OCI-LY3 (cell line): ENCODE measurements at regions not wholly inside any gene's neighbourhood (a gene's known extent, or its start where the extent isn't known, plus 50 kb on each side); places are given as distances from the start of the nearest gene placed in this dataset.

Experiments
- EZH2phosphoT487 ChIP-seq: fragments of 200-600 bp; shearing (Covaris generic); IDR thresholded peaks from 2 replicates; pipeline ENCODE4 v1.6.1; 2018; ENCODE audit warnings: antibody characterized with exemption, mixed run types, low read depth
- TF ChIP-seq, protein P1 (sequence below): fragments of 200-600, 300-600 bp; sonication (generic); IDR thresholded peaks from 2 replicates; pipeline ENCODE4 v1.5.1; 2014; ENCODE audit warnings: antibody characterized with exemption, low read length, low read depth

DNA sequence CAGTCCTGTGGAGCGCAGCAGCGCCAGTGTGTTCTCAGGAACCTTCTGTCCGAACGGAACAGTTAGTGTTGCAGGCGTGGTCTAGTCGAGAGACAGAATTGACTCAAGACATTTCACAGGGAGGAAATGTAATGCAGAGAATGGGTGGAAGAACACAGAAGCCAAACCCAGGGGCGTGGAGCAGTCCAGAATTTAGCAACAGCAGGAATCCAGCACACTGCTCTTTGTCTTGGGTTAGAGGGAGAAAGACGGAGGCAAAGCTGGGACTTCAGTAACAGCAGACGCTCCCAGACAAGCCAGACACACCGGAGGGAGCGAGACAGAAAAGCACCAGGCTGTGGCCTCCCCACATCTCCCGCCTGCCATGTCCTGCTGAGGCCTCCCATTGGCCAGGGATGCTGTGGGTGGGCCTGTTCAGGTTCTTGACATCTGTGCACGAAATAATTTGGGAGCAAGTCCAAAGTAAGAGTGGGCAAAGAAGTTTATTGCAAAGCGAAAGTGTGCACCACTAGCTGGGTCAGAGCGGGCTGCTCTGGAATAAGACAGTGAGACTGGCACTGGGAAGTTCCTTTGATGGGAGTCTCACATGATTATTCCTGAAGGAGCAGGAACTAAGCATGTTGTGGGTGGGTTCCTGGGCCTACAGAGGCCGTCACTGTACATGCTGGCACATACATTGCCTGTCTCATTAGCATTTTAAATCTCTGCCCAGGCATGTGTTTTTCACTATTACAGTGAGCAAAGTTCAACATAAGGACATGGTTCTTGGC is 339.3 kb upstream of the SFSWAP start:
- TF ChIP-seq, protein P1, sequence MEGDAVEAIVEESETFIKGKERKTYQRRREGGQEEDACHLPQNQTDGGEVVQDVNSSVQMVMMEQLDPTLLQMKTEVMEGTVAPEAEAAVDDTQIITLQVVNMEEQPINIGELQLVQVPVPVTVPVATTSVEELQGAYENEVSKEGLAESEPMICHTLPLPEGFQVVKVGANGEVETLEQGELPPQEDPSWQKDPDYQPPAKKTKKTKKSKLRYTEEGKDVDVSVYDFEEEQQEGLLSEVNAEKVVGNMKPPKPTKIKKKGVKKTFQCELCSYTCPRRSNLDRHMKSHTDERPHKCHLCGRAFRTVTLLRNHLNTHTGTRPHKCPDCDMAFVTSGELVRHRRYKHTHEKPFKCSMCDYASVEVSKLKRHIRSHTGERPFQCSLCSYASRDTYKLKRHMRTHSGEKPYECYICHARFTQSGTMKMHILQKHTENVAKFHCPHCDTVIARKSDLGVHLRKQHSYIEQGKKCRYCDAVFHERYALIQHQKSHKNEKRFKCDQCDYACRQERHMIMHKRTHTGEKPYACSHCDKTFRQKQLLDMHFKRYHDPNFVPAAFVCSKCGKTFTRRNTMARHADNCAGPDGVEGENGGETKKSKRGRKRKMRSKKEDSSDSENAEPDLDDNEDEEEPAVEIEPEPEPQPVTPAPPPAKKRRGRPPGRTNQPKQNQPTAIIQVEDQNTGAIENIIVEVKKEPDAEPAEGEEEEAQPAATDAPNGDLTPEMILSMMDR: no peak
- TF ChIP-seq EZH2phosphoT487: no peak
